Right lobe of liver (tissue), 6 donors: ENCODE measurements at regions not wholly inside any gene's neighbourhood (a gene's known extent, or its start where the extent isn't known, plus 50 kb on each side); places are given as distances from the start of the nearest gene placed in this dataset.
A peak's percentile ranks its signal among the peaks of the same experiment; 100 is the strongest.

Experiments used
- ATAC-seq, 4 donors: fragments of 200-7000 bp; cut with Tn5 transposase; one replicate each; pipeline ENCODE4 v1.9.1; 2020; ENCODE audit warnings: mild to moderate bottlenecking in 4 of 4, moderate library complexity in 4 of 4
- DNase-seq, 3 donors: peaks; one replicate each; pipeline ENCODE4 v3.0.0-alpha.2; 2020
- H3K27ac ChIP-seq, 3 donors: fragments of 200-600 bp; one replicate each; pipeline ENCODE4 v1.8.0; 2022
- H3K27me3 ChIP-seq, 2 donors: fragments of 200-600 bp; one replicate each; pipeline ENCODE4 v1.8.0; 2022
- H3K36me3 ChIP-seq, 4 donors: fragments of 200-600 bp; sonication (generic) in 1 of 4; one replicate each; pipeline versions ENCODE4 v1.5.1 to v1.8.0; 2017 to 2022; ENCODE audit warnings: control low read depth in 1 of 4
- H3K4me1 ChIP-seq, 4 donors: fragments of 200-600 bp; sonication (generic) in 1 of 4; one replicate each; pipeline versions ENCODE4 v1.5.1 to v1.8.0; 2017 to 2022; ENCODE audit warnings: control low read depth in 1 of 4
- H3K4me3 ChIP-seq, 3 donors: fragments of 200-600 bp; one replicate each; pipeline ENCODE4 v1.8.0; 2022
- H3K9me3 ChIP-seq, 4 donors: fragments of 200-600 bp; sonication (generic) in 1 of 4; one replicate each; pipeline versions ENCODE4 v1.5.1 to v1.8.0; 2017 to 2022; ENCODE audit warnings: control low read depth in 1 of 4
- CTCF ChIP-seq, 4 donors: fragments of 200-600 bp in 3 of 4; fragments of 450-650 bp in 1 of 4; IDR thresholded peaks; one replicate each; pipeline versions ENCODE4 v1.5.1 to v1.8.0; 2016 to 2022; ENCODE audit warnings: antibody characterized with exemption in 4 of 4, mild to moderate bottlenecking in 2 of 4
- POLR2A ChIP-seq: fragments of 450-650 bp; IDR thresholded peaks from one replicate; pipeline ENCODE4 v1.6.1; 2017; ENCODE audit warnings: antibody characterized with exemption, mild to moderate bottlenecking
- WGBS: methylation state at CpG from one replicate; pipeline ENCODE4 v1.1.6; 2018; ENCODE audit warnings: low coverage, low lambda C conversion rate; ENCODE audit not compliant: insufficient coverage; ENCODE audit errors: missing lambda C conversion rate; 5-methylcytosine and 5-hydroxymethylcytosine counted together
- intact Hi-C, 2 donors: fragments of 100-400 bp; cut with DNase I; formaldehyde crosslinking; loops; one replicate each; pipeline versions ENCODE4 v1.11.2 to v1.14.1; 2022
- donor health status: DM: no; HTN: yes; CAD: no.
- donor health status: DM: no; HTN: no; CAD: no.
- donor health status: DM: no; HTN: no; CAD: no.
- donor health status: DM: no; HTN: yes; CAD: no.
- donor health status: DM: no; HTN: yes; CAD: no.

GRCh38 chr22:22803285-22803853 is 84.2 kb upstream of the IGLL5 start:
- H3K27ac ChIP-seq, result no peak overlapping the region
- DNase-seq (no peak), ATAC-seq (peak in 1 of 4 donors; percentile 24)
- H3K36me3 ChIP-seq, result no peaks in the 10 kb centered on the region
- WGBS, result 50% methylated on average over 1 of the region's 3 CpGs
- no peak for TF ChIP-seq CTCF (IDR thresholded peaks at IDR 0.05)
- no peaks in the 10 kb centered on the region for H3K27me3 ChIP-seq
- no peaks in the 10 kb centered on the region for H3K4me1 ChIP-seq
- intact Hi-C loops, result no loop called here
- no peaks in the 10 kb centered on the region for H3K9me3 ChIP-seq
- H3K4me3 ChIP-seq, result no peak overlapping the region

GRCh38 chr22:22810018-22810427 is 77.6 kb upstream of the IGLL5 start:
- DNase-seq (peak in 2 of 3 donors; percentile 73 to 74), ATAC-seq (peak in 3 of 4 donors; percentile 75 to 87 (median 77))
- Histone ChIP-seq H3K27me3 (no peaks in the 10 kb centered on the region), H3K9me3 (no peaks in the 10 kb centered on the region), H3K4me1 (no peaks in the 10 kb centered on the region), H3K4me3 (no peak overlapping the region), H3K36me3 (no peaks in the 10 kb centered on the region), H3K27ac (no peak overlapping the region)
- TF ChIP-seq POLR2A (no peak), CTCF (IDR thresholded peaks at IDR 0.05) (peak in 3 of 4 donors; percentile 46 to 87 (median 65))
- intact Hi-C loops, result no loop called here
- 43% methylated on average over 1 of the region's 5 CpGs for WGBS

GRCh38 chr22:22810471-22810870 is 77.1 kb upstream of the IGLL5 start:
- no peak for TF ChIP-seq CTCF (IDR thresholded peaks at IDR 0.05)
- no peak for TF ChIP-seq POLR2A
- Histone ChIP-seq H3K27ac (no peak overlapping the region), H3K9me3 (no peaks in the 10 kb centered on the region), H3K27me3 (no peaks in the 10 kb centered on the region), H3K36me3 (no peaks in the 10 kb centered on the region), H3K4me3 (no peak overlapping the region), H3K4me1 (no peaks in the 10 kb centered on the region)
- 17% methylated on average over 2 of the region's 8 CpGs for WGBS
- intact Hi-C loops, result no loop called here
- DNase-seq (no peak), ATAC-seq (peak in 1 of 4 donors; percentile 10)

GRCh38 chr22:22811016-22812009 is 76.3 kb upstream of the IGLL5 start:
- H3K27me3 ChIP-seq, result no peaks in the 10 kb centered on the region
- H3K4me3 ChIP-seq, result no peak overlapping the region
- H3K9me3 ChIP-seq, result no peaks in the 10 kb centered on the region
- no peaks in the 10 kb centered on the region for H3K4me1 ChIP-seq
- no peak for ATAC-seq
- intact Hi-C loops, result no loop called here
- TF ChIP-seq CTCF (IDR thresholded peaks at IDR 0.05) (no peak), POLR2A (no peak)
- no peak overlapping the region for H3K27ac ChIP-seq
- no peak for DNase-seq
- no peaks in the 10 kb centered on the region for H3K36me3 ChIP-seq
- WGBS, result 68% methylated on average over 5 of the region's 8 CpGs
